HepG2 (cell line): ENCODE measurements at regions not wholly inside any gene's neighbourhood (a gene's known extent, or its start where the extent isn't known, plus 50 kb on each side); places are given as distances from the start of the nearest gene placed in this dataset.

Source experiments
- ATAC-seq: fragments of 200-7000 bp; cut with Tn5 transposase; 3 replicates; pipeline ENCODE4 v1.9.1; 2020; ENCODE audit warnings: mild to moderate bottlenecking, moderate library complexity
- BruUV-seq: library from RNA; stranded (reverse); fragments of 400-500 nt; replicated peaks from 2 replicates; lab custom pipeline; 2021; lab: Mats Ljungman, UMichigan
- CTCF ChIA-PET: fragments of 300-600 bp; formaldehyde crosslinking; extraction: SDS; loops from one replicate; lab custom pipeline; 2021; ENCODE audit warnings: low total read pairs, inconsistent platforms, low intra/inter-chr PET ratio; lab: Yijun Ruan, JAX
- POLR2A ChIA-PET: fragments of 350-600 bp; sonication (Branson Sonifier 250); formaldehyde crosslinking; loops from one replicate; lab custom pipeline; 2020; ENCODE audit warnings: antibody characterized with exemption, inconsistent platforms; lab: Yijun Ruan, JAX
- DNase-seq: peaks from one replicate; pipeline ENCODE4 v3.0.0-alpha.2; 2015; ENCODE audit warnings: low spot score
- FAIRE-seq: peaks from 3 replicates; lab custom pipeline; 2011; peaks lifted over from hg19 to GRCh38; lab: Jason Lieb, UNC
- H2AFZ ChIP-seq: one replicate; pipeline ENCODE4 v1.6.1; 2011; ENCODE audit warnings: low read length, inconsistent platforms
- H3K27ac ChIP-seq: fragments of 300-600 bp; 3 replicates; pipeline ENCODE4 v1.8.0; 2011; ENCODE audit warnings: mixed run types, mild to moderate bottlenecking, mixed read lengths, low read length, inconsistent platforms; ENCODE audit not compliant: insufficient read depth; ENCODE audit errors: extremely low read length
- H3K27me3 ChIP-seq, 2 experiments: fragments of 200-600 bp in 1 of 2; 2 replicates in 1 of 2; 3 replicates in 1 of 2; pipeline versions ENCODE4 v1.6.0 to v1.8.0; 2011; ENCODE audit warnings: low read length in 2 of 2, mild to moderate bottlenecking in 2 of 2, moderate library complexity in 2 of 2, inconsistent platforms in 1 of 2; ENCODE audit not compliant: insufficient read depth in 2 of 2, control insufficient read depth in 1 of 2
- H3K36me3 ChIP-seq, 2 experiments: fragments of 200-600 bp in 1 of 2; replicated peaks in 1 of 2; 2 replicates in 1 of 2; 3 replicates in 1 of 2; pipeline versions ENCODE4 v1.5.1 to v1.8.0; 2011; ENCODE audit warnings: low read length in 2 of 2, inconsistent platforms in 1 of 2; ENCODE audit not compliant: insufficient read depth in 2 of 2, control insufficient read depth in 1 of 2
- H3K4me1 ChIP-seq: 2 replicates; pipeline ENCODE4 v1.5.1; 2012; ENCODE audit warnings: low read length, inconsistent platforms; ENCODE audit not compliant: insufficient read depth
- H3K4me2 ChIP-seq: 2 replicates; pipeline ENCODE4 v1.6.0; 2011; ENCODE audit warnings: low read depth, low read length, inconsistent platforms
- H3K4me3 ChIP-seq, 3 experiments: fragments of 200-600 bp in 1 of 3; sonication (generic), shearing (Covaris generic) in 1 of 3; replicated peaks in 1 of 3; 2 replicates each; pipeline ENCODE4 v1.5.1; 2011 to 2016; ENCODE audit warnings: low read length in 3 of 3, inconsistent platforms in 2 of 3, low read depth in 2 of 3, mild to moderate bottlenecking in 2 of 3, control low read depth in 1 of 3, mixed read lengths in 1 of 3; ENCODE audit not compliant: insufficient read depth in 1 of 3
- H3K79me2 ChIP-seq: one replicate; pipeline ENCODE4 v1.6.1; 2011; ENCODE audit warnings: low read length, inconsistent platforms; ENCODE audit not compliant: insufficient read depth
- H3K9ac ChIP-seq: 2 replicates; pipeline ENCODE4 v1.6.0; 2011; ENCODE audit warnings: mild to moderate bottlenecking, low read depth, low read length, inconsistent platforms; ENCODE audit not compliant: insufficient read depth
- H3K9me3 ChIP-seq: 2 replicates; pipeline ENCODE4 v1.5.1; 2012; ENCODE audit warnings: mild to moderate bottlenecking, low read length
- H4K20me1 ChIP-seq: 2 replicates; pipeline ENCODE4 v1.6.0; 2011; ENCODE audit warnings: inconsistent platforms, mild to moderate bottlenecking, low read length, moderate library complexity; ENCODE audit not compliant: insufficient read depth
- BCL6 ChIP-seq: IDR thresholded peaks from 2 replicates; pipeline ENCODE4 v1.6.1; 2016; ENCODE audit warnings: missing genetic modification reagents, missing compliant biosample characterization
- HMGXB4 ChIP-seq, 2 experiments: sonication (generic) in 1 of 2; formaldehyde crosslinking in 1 of 2; IDR thresholded peaks; 2 replicates each; pipeline versions ENCODE4 v1.4.0 to v1.6.1; 2018 to 2020; ENCODE audit warnings: missing genetic modification reagents in 2 of 2, borderline replicate concordance in 1 of 2, low read depth in 1 of 2, mild to moderate bottlenecking in 1 of 2, missing biosample characterization in 1 of 2
- KMT2A ChIP-seq: sonication (generic); formaldehyde crosslinking; IDR thresholded peaks from 2 replicates; pipeline ENCODE4 v1.4.0; 2020; ENCODE audit warnings: missing genetic modification reagents
- NFYB ChIP-seq: sonication (generic); formaldehyde crosslinking; IDR thresholded peaks from 2 replicates; pipeline ENCODE4 v1.4.0; 2020; ENCODE audit warnings: missing genetic modification reagents
- SNRNP70 ChIP-seq: fragments of 200-400 bp; formaldehyde crosslinking; IDR thresholded peaks from 2 replicates; pipeline ENCODE4 v1.6.1; 2017; ENCODE audit warnings: mild to moderate bottlenecking, low read depth, low read length, moderate library complexity
- SOX13 ChIP-seq, 3 experiments: fragments of 450-650 bp in 1 of 3; sonication (generic) in 1 of 3; formaldehyde crosslinking in 1 of 3; IDR thresholded peaks in 2 of 3; conservative IDR thresholded peaks in 1 of 3; 2 replicates each; pipeline versions ENCODE4 v1.5.0 to v1.6.1; 2016 to 2020; ENCODE audit warnings: antibody characterized with exemption in 1 of 3, mild to moderate bottlenecking in 1 of 3, missing compliant biosample characterization in 1 of 3, missing genetic modification reagents in 1 of 3, moderate library complexity in 1 of 3
- SP2 ChIP-seq: sonication (generic); formaldehyde crosslinking; IDR thresholded peaks from 2 replicates; pipeline ENCODE4 v1.5.1; 2020; ENCODE audit warnings: mild to moderate bottlenecking, missing genetic modification reagents
- SRSF9 ChIP-seq: fragments of 200-400 bp; formaldehyde crosslinking; IDR thresholded peaks from 2 replicates; pipeline ENCODE4 v1.6.1; 2018; ENCODE audit warnings: borderline replicate concordance, mild to moderate bottlenecking, low read depth, low read length; ENCODE audit not compliant: insufficient read depth, poor library complexity, severe bottlenecking
- TAF1 ChIP-seq: sonication (generic); formaldehyde crosslinking; IDR thresholded peaks from 2 replicates; pipeline ENCODE4 v1.4.0; 2020; ENCODE audit warnings: missing genetic modification reagents
- ZNF256 ChIP-seq: sonication (generic); formaldehyde crosslinking; conservative IDR thresholded peaks from 2 replicates; pipeline ENCODE4 v1.4.0; 2020; ENCODE audit warnings: missing genetic modification reagents
- ZNF276 ChIP-seq: sonication (generic); formaldehyde crosslinking; IDR thresholded peaks from 2 replicates; pipeline ENCODE4 v1.4.0; 2020; ENCODE audit warnings: mild to moderate bottlenecking, low read depth, missing genetic modification reagents
- in situ Hi-C: cut with HindIII; loops from 2 replicates; pipeline ENCODE4 v1.10.0; 2017; ENCODE audit warnings: low pct_unique_long_range_greater_than_20kb; ENCODE audit not compliant: extremely low pct_ligation_motif_present
- intact Hi-C: fragments of 100-400 bp; cut with micrococcal nuclease; formaldehyde crosslinking; loops from one replicate; pipeline ENCODE4 v1.10.0; 2022; ENCODE audit not compliant: unreplicated experiment
- TF ChIP-seq, protein P1 (sequence below): sonication (generic); formaldehyde crosslinking; IDR thresholded peaks from 2 replicates; pipeline ENCODE4 v1.5.0; 2020; ENCODE audit warnings: missing genetic modification reagents
- TF ChIP-seq, protein P2 (sequence below): sonication (generic); formaldehyde crosslinking; IDR thresholded peaks from 2 replicates; pipeline ENCODE4 v1.8.0; 2022; ENCODE audit warnings: missing genetic modification reagents, low read depth, mild to moderate bottlenecking, borderline replicate concordance
- TF ChIP-seq, protein P3 (sequence below): sonication (generic); formaldehyde crosslinking; conservative IDR thresholded peaks from 2 replicates; pipeline ENCODE4 v1.8.0; 2022; ENCODE audit warnings: low read depth, missing genetic modification reagents

GRCh38 chr2:56040834-56041233 lies 117.3 kb upstream of the EFEMP1 start:
- TF ChIP-seq NFYB (CRISPR knock-in tag) (no peak), SRSF9 (no peak), ZNF256 (CRISPR knock-in tag) (no peak), SNRNP70 (no peak), KMT2A (CRISPR knock-in tag) (no peak), ZNF276 (CRISPR knock-in tag) (no peak), SP2 (CRISPR knock-in tag) (no peak), TAF1 (CRISPR knock-in tag) (no peak), HMGXB4 (CRISPR knock-in tag; IDR thresholded peaks at IDR 0.05; ENCODE audit: borderline replicate concordance in 1 of 2, low read depth in 1 of 2) (no peak), BCL6 (CRISPR knock-in tag) (no peak), SOX13 (IDR thresholded peaks at IDR 0.05) (no peak), SOX13 (CRISPR knock-in tag; conservative IDR thresholded peaks at IDR 0.05 in 1 of 2, IDR thresholded peaks at IDR 0.05 in 1 of 2) (no peak)
- TF ChIP-seq, protein P1, sequence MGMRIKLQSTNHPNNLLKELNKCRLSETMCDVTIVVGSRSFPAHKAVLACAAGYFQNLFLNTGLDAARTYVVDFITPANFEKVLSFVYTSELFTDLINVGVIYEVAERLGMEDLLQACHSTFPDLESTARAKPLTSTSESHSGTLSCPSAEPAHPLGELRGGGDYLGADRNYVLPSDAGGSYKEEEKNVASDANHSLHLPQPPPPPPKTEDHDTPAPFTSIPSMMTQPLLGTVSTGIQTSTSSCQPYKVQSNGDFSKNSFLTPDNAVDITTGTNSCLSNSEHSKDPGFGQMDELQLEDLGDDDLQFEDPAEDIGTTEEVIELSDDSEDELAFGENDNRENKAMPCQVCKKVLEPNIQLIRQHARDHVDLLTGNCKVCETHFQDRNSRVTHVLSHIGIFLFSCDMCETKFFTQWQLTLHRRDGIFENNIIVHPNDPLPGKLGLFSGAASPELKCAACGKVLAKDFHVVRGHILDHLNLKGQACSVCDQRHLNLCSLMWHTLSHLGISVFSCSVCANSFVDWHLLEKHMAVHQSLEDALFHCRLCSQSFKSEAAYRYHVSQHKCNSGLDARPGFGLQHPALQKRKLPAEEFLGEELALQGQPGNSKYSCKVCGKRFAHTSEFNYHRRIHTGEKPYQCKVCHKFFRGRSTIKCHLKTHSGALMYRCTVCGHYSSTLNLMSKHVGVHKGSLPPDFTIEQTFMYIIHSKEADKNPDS (CRISPR knock-in tag): no peak
- TF ChIP-seq, protein P2, sequence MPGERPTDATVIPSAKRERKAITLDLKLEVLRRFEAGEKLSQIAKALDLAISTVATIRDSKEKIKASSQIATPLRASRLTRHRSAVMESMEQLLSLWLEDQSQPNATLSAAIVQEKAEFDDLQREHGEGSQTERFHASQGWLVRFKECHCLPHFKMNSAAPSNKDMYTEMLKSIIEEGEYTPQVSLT: no peak
- TF ChIP-seq, protein P3, sequence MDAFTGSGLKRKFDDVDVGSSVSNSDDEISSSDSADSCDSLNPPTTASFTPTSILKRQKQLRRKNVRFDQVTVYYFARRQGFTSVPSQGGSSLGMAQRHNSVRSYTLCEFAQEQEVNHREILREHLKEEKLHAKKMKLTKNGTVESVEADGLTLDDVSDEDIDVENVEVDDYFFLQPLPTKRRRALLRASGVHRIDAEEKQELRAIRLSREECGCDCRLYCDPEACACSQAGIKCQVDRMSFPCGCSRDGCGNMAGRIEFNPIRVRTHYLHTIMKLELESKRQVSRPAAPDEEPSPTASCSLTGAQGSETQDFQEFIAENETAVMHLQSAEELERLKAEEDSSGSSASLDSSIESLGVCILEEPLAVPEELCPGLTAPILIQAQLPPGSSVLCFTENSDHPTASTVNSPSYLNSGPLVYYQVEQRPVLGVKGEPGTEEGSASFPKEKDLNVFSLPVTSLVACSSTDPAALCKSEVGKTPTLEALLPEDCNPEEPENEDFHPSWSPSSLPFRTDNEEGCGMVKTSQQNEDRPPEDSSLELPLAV: no peak
- no peak overlapping the region for H3K4me3 ChIP-seq
- POLR2A ChIA-PET: no interaction called here
- no peak overlapping the region for H3K9ac ChIP-seq
- FAIRE-seq (no peak), DNase-seq (no peak), ATAC-seq (no peak)
- no peaks in the 10 kb centered on the region for H3K9me3 ChIP-seq
- in situ Hi-C loops: no loop called here
- H3K4me1 ChIP-seq: no peaks in the 10 kb centered on the region
- intact Hi-C loops: no loop called here
- CTCF ChIA-PET: no interaction called here
- no peaks in the 10 kb centered on the region for H3K36me3 ChIP-seq
- no peak overlapping the region for H2AFZ ChIP-seq
- H3K27me3 ChIP-seq: no peaks in the 10 kb centered on the region
- no peak overlapping the region for H3K27ac ChIP-seq
- BruUV-seq: no TSS peak
- no peaks in the 10 kb centered on the region for H4K20me1 ChIP-seq
- H3K79me2 ChIP-seq: no peaks in the 10 kb centered on the region
- H3K4me2 ChIP-seq: no peak overlapping the region
